Heart left ventricle (tissue), 13 donors: ENCODE measurements at regions not wholly inside any gene's neighbourhood (a gene's known extent, or its start where the extent isn't known, plus 50 kb on each side); places are given as distances from the start of the nearest gene placed in this dataset.

Source experiments
- CTCF ChIP-seq, 12 donors: fragments of 200-600 bp; sonication (generic) in 4 of 12; IDR thresholded peaks; one replicate each; pipeline versions ENCODE4 v1.5.0 to v1.8.0; 2018 to 2022; ENCODE audit warnings: antibody characterized with exemption in 12 of 12, mild to moderate bottlenecking in 5 of 12
- POLR2A ChIP-seq, 2 donors: fragments of 450-650 bp; IDR thresholded peaks; one replicate each; pipeline ENCODE4 v1.6.1; 2017; ENCODE audit warnings: antibody characterized with exemption in 2 of 2, mild to moderate bottlenecking in 2 of 2, moderate library complexity in 2 of 2
- donor health status: ischemic (EF 13 %, LVEDD 7.1; RV severe dilation, severe dysfunction).
- donor health status: DM: no; HTN: yes; CAD: no.
- donor health status: DM: no; HTN: no; CAD: no.
- donor health status: ischemic (EF 25% LVEDD 6.9; RV normal size, moderate dysfunction).
- donor health status: ischemic (EF 25% LVEDD 5.7; RV mildly dilated, moderate dysfunction).
- donor health status: ischemic (EF 35%, LVEDD 5.7; RV mildly dilated, moderate dysfunction).
- donor health status: nonischemic (EF 11% LVEDD 7.7; RV severe dilation, severe dysfunction).
- donor health status: DM: yes; HTN: yes; CAD: no.
- donor health status: PGD.
- donor health status: ischemic (EF 29% LVEDD 5.4; RV normal size, mild dysfunction).
- donor health status: nonischemic (EF 23%, LVEDD 6.1; RV moderate dilation, normal function).

GRCh38 chr12:42812086-42812485, 222.5 kb upstream of the PRICKLE1 start:
- TF ChIP-seq CTCF (IDR thresholded peaks at IDR 0.05) (no peak), POLR2A (IDR thresholded peaks at IDR 0.05) (no peak)
